Glutamatergic neuron (in vitro differentiated cells): ENCODE measurements at regions not wholly inside any gene's neighbourhood (a gene's known extent, or its start where the extent isn't known, plus 50 kb on each side); places are given as distances from the start of the nearest gene placed in this dataset.

ENCODE experiments used
- DNase-seq: peaks from one replicate; pipeline ENCODE4 v3.0.0; 2022
- H3K27ac Mint-ChIP-seq: one replicate; pipeline ENCODE4 v1.8.0; 2020; ENCODE audit warnings: mild to moderate bottlenecking, mixed read lengths, inconsistent platforms; ENCODE audit not compliant: unreplicated experiment
- H3K27me3 Mint-ChIP-seq: one replicate; pipeline ENCODE4 v1.8.0; 2020; ENCODE audit warnings: mild to moderate bottlenecking, moderate library complexity, mixed read lengths, inconsistent platforms; ENCODE audit not compliant: unreplicated experiment
- H3K36me3 Mint-ChIP-seq: one replicate; pipeline ENCODE4 v1.8.0; 2020; ENCODE audit warnings: mild to moderate bottlenecking, mixed read lengths, inconsistent platforms; ENCODE audit not compliant: unreplicated experiment
- H3K4me1 Mint-ChIP-seq: one replicate; pipeline ENCODE4 v1.8.0; 2020; ENCODE audit warnings: mild to moderate bottlenecking, low read depth, mixed read lengths, inconsistent platforms; ENCODE audit not compliant: unreplicated experiment
- H3K4me3 Mint-ChIP-seq: one replicate; pipeline ENCODE4 v1.8.0; 2020; ENCODE audit warnings: mild to moderate bottlenecking, mixed read lengths, inconsistent platforms; ENCODE audit not compliant: unreplicated experiment
- H3K9me3 Mint-ChIP-seq: one replicate; pipeline ENCODE4 v1.8.0; 2020; ENCODE audit warnings: mild to moderate bottlenecking, moderate library complexity, mixed read lengths, inconsistent platforms; ENCODE audit not compliant: unreplicated experiment
- TF ChIP-seq, protein P1 (sequence below): fragments of 200-600 bp; sonication (generic); IDR thresholded peaks from one replicate; pipeline ENCODE4 v1.5.0; 2021; ENCODE audit not compliant: partially characterized antibody, unreplicated experiment

GRCh38 chr9:556199-556598, 285.3 kb upstream of the DMRT1 start:
- Mint-ChIP-seq H3K27ac (no peak overlapping the region), H3K27me3 (no peaks in the 10 kb centered on the region), H3K9me3 (peaks cover 1% of the 10 kb centered on the region), H3K4me3 (no peak overlapping the region), H3K36me3 (no peaks in the 10 kb centered on the region), H3K4me1 (no peaks in the 10 kb centered on the region)
- no peak for DNase-seq
- TF ChIP-seq, protein P1, sequence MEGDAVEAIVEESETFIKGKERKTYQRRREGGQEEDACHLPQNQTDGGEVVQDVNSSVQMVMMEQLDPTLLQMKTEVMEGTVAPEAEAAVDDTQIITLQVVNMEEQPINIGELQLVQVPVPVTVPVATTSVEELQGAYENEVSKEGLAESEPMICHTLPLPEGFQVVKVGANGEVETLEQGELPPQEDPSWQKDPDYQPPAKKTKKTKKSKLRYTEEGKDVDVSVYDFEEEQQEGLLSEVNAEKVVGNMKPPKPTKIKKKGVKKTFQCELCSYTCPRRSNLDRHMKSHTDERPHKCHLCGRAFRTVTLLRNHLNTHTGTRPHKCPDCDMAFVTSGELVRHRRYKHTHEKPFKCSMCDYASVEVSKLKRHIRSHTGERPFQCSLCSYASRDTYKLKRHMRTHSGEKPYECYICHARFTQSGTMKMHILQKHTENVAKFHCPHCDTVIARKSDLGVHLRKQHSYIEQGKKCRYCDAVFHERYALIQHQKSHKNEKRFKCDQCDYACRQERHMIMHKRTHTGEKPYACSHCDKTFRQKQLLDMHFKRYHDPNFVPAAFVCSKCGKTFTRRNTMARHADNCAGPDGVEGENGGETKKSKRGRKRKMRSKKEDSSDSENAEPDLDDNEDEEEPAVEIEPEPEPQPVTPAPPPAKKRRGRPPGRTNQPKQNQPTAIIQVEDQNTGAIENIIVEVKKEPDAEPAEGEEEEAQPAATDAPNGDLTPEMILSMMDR = no peak

- no peak for DNase-seq
- H3K36me3 Mint-ChIP-seq = no peaks in the 10 kb centered on the region
- H3K4me3 Mint-ChIP-seq = no peak overlapping the region
- TF ChIP-seq, protein P1 = no peak
- H3K9me3 Mint-ChIP-seq = peaks cover 1% of the 10 kb centered on the region
- no peaks in the 10 kb centered on the region for H3K4me1 Mint-ChIP-seq
- no peak overlapping the region for H3K27ac Mint-ChIP-seq
- H3K27me3 Mint-ChIP-seq = no peaks in the 10 kb centered on the region
Observed at GRCh38 chr9:556675-557074, 284.8 kb upstream of the DMRT1 start.

DNA sequence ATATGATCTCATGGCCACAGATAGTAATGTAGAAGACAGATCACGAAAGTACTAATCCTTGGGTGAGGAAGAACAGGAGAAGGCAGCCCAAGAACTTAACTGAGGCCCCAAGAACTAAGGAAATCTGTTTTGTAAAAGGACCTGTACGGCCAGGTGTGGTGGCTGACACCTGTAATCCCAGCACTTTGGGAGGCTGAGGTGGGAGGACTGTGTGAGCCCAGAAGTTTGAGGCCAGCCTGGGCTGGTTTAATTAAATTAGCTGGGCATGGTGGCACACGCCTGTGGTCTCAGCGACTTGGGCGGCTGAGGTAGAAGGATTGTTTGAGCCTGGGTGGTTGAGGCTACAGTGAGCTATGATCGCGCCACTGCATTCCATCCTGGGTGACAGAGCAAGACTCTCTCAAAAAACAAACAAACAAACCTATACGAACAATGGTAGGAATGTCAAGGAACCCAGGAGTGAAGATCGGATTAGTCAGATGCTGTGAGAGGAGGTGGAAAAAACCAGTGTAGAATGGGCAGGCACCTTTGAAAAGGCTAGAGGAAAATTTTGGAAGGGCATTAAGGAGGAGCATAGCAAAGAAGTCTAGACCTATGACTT, 283.8 kb upstream of the DMRT1 start:
- DNase-seq = no peak
- Mint-ChIP-seq H3K36me3 (no peaks in the 10 kb centered on the region), H3K27ac (no peak overlapping the region)

GRCh38 chr9:561427-561826, 280.1 kb upstream of the DMRT1 start:
- Mint-ChIP-seq H3K27ac (no peak overlapping the region), H3K27me3 (peaks cover 2% of the 10 kb centered on the region), H3K4me1 (no peaks in the 10 kb centered on the region), H3K4me3 (no peak overlapping the region), H3K9me3 (peaks cover 4% of the 10 kb centered on the region), H3K36me3 (peaks cover 6% of the 10 kb centered on the region)
- TF ChIP-seq, protein P1 = no peak
- no peak for DNase-seq

More for the DNA sequence above, 283.8 kb upstream of the DMRT1 start:
- TF ChIP-seq, protein P1 = no peak
- Mint-ChIP-seq H3K9me3 (peaks cover 1% of the 10 kb centered on the region), H3K4me3 (no peak overlapping the region), H3K27me3 (no peaks in the 10 kb centered on the region), H3K4me1 (no peaks in the 10 kb centered on the region)

- Mint-ChIP-seq H3K9me3 (peaks cover 3% of the 10 kb centered on the region), H3K36me3 (peaks cover 15% of the 10 kb centered on the region), H3K4me1 (no peaks in the 10 kb centered on the region), H3K4me3 (no peak overlapping the region), H3K27me3 (peaks cover 3% of the 10 kb centered on the region), H3K27ac (no peak overlapping the region)
- no peak for DNase-seq
- TF ChIP-seq, protein P1 = no peak
Observed at GRCh38 chr9:563200-563599, 278.3 kb upstream of the DMRT1 start.
